OCI-LY3 (cell line): ENCODE measurements at regions not wholly inside any gene's neighbourhood (a gene's known extent, or its start where the extent isn't known, plus 50 kb on each side); places are given as distances from the start of the nearest gene placed in this dataset.

ENCODE experiments used
- H2AFZ ChIP-seq: fragments of 200-600, 300-600 bp; shearing (Covaris generic); 2 replicates; pipeline ENCODE4 v1.6.0; 2014; ENCODE audit warnings: antibody characterized with exemption, low read depth, low read length
- H3K27ac ChIP-seq: fragments of 200-600, 300-600 bp; sonication (generic); 2 replicates; pipeline ENCODE4 v1.5.1; 2014; ENCODE audit warnings: mild to moderate bottlenecking, low read length, moderate library complexity, mixed read lengths
- H3K27me3 ChIP-seq: fragments of 200-600, 300-600 bp; sonication (generic); 2 replicates; pipeline ENCODE4 v1.6.1; 2014; ENCODE audit warnings: low read depth, low read length, mixed read lengths
- H3K36me3 ChIP-seq: fragments of 200-600, 300-600 bp; sonication (generic); replicated peaks from 2 replicates; pipeline ENCODE3; 2014; ENCODE audit warnings: low read depth, low read length, mixed read lengths
- H3K4me1 ChIP-seq: fragments of 300-600, 200-600 bp; sonication (generic); 2 replicates; pipeline ENCODE4 v1.6.1; 2014; ENCODE audit warnings: low read length, mixed read lengths
- H3K4me2 ChIP-seq: fragments of 200-600, 300-600 bp; sonication (generic); 2 replicates; pipeline ENCODE4 v1.6.1; 2014; ENCODE audit warnings: low read length, mixed read lengths
- H3K4me3 ChIP-seq: fragments of 300-600, 200-600 bp; sonication (generic); 2 replicates; pipeline ENCODE4 v1.5.1; 2014; ENCODE audit warnings: antibody characterized with exemption, mild to moderate bottlenecking, low read length, moderate library complexity
- H3K79me2 ChIP-seq: fragments of 300-600, 200-600 bp; shearing (Covaris generic); 2 replicates; pipeline ENCODE4 v1.6.1; 2014; ENCODE audit warnings: mild to moderate bottlenecking, low read length, mixed read lengths
- H3K9ac ChIP-seq: fragments of 300-600, 200-600 bp; shearing (Covaris generic); 2 replicates; pipeline ENCODE4 v1.6.0; 2014; ENCODE audit warnings: mild to moderate bottlenecking, low read length, moderate library complexity
- H3K9me3 ChIP-seq: fragments of 200-600, 300-600 bp; shearing (Covaris generic); 2 replicates; pipeline ENCODE4 v1.6.1; 2014; ENCODE audit warnings: low read length, mixed read lengths; ENCODE audit not compliant: insufficient read depth
- H4K20me1 ChIP-seq: fragments of 200-600, 300-600 bp; sonication (generic); 2 replicates; pipeline ENCODE4 v1.6.1; 2016; ENCODE audit warnings: low read length, mixed read lengths; ENCODE audit not compliant: insufficient read depth
- CTCF ChIP-seq: fragments of 200-600, 300-600 bp; sonication (generic); IDR thresholded peaks from 2 replicates; pipeline ENCODE4 v1.5.1; 2014; ENCODE audit warnings: antibody characterized with exemption, low read length, low read depth
- EZH2phosphoT487 ChIP-seq: fragments of 200-600 bp; shearing (Covaris generic); IDR thresholded peaks from 2 replicates; pipeline ENCODE4 v1.6.1; 2018; ENCODE audit warnings: antibody characterized with exemption, mixed run types, low read depth

- no peaks in the 10 kb centered on the region for H3K27me3 ChIP-seq
- no peak overlapping the region for H3K9ac ChIP-seq
- H3K36me3 ChIP-seq = no peaks in the 10 kb centered on the region
- H3K4me2 ChIP-seq = no peak overlapping the region
- no peak overlapping the region for H3K4me3 ChIP-seq
- H3K27ac ChIP-seq = no peak overlapping the region
- no peaks in the 10 kb centered on the region for H4K20me1 ChIP-seq
- no peak for TF ChIP-seq CTCF
- no peak for TF ChIP-seq EZH2phosphoT487
- no peaks in the 10 kb centered on the region for H3K4me1 ChIP-seq
- no peak overlapping the region for H2AFZ ChIP-seq
- H3K79me2 ChIP-seq = no peaks in the 10 kb centered on the region
- no peaks in the 10 kb centered on the region for H3K9me3 ChIP-seq
These were observed 585.2 kb downstream of the BRD1 start for GRCh38 chr22:49242480-49242879.

DNA sequence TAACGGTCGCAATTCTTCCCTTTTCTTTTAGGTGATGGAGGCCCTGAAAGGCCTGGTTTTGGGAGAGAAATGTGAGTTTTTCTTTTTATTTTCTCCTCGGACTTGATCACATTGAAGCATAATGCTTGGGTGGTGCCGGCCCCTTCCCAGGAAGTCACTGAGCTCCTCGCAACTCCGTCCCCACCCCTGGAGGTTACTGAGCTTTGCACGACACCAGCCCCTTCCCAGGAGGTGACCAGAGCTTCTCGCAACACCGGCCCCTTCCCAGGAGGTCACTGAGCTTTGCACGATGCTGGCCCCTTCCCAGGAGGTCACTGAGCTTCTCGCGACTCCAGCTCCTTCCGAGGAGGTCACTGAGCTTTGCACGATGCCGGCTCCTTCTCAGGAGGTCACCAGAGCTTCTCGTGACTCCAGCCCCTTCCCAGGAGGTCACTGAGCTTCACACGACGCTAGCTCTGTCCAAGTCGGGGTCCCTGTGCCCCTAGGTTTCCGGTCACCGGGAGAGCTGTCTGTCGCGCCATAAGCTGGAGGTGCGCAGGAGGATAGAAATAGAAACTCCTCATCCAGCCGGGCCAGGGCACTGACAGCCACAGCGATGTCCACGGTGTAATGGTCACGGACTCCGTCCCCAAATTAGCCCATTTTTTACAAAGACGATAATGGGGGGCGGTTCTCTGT is 586.4 kb downstream of the BRD1 start:
- no peaks in the 10 kb centered on the region for H3K36me3 ChIP-seq
- H3K9ac ChIP-seq = no peak overlapping the region
- H3K4me1 ChIP-seq = no peaks in the 10 kb centered on the region
- H3K27ac ChIP-seq = no peak overlapping the region
- TF ChIP-seq CTCF (no peak), EZH2phosphoT487 (no peak)
- no peaks in the 10 kb centered on the region for H3K27me3 ChIP-seq
- H3K4me3 ChIP-seq = no peak overlapping the region
- no peak overlapping the region for H2AFZ ChIP-seq
- H3K79me2 ChIP-seq = no peaks in the 10 kb centered on the region
- H3K9me3 ChIP-seq = no peaks in the 10 kb centered on the region
- no peak overlapping the region for H3K4me2 ChIP-seq
- H4K20me1 ChIP-seq = no peaks in the 10 kb centered on the region

DNA sequence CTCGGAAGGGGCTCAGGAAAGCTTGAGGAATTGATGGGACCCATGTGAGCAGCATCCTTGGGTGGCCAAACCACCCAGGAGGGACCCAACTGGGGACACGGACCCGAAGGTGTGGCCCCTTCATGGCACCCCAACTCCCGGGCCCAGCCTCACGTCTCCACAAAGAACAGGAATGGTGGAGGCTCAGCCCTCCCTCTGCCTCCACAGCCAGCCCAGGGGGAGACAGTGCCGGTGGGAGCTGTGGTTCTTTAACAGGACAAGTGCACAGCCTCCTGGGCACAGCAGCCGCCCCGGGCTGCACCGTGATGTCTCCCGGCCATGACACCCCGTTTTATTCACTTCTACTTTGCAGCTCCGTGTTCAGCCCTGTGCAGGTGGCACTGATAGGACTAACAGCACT is 587.2 kb downstream of the BRD1 start:
- Histone ChIP-seq H3K9ac (no peak overlapping the region), H2AFZ (no peak overlapping the region), H3K4me1 (no peaks in the 10 kb centered on the region), H3K27ac (no peak overlapping the region), H4K20me1 (no peaks in the 10 kb centered on the region), H3K36me3 (no peaks in the 10 kb centered on the region), H3K9me3 (no peaks in the 10 kb centered on the region), H3K4me2 (no peak overlapping the region), H3K27me3 (no peaks in the 10 kb centered on the region), H3K79me2 (no peaks in the 10 kb centered on the region), H3K4me3 (no peak overlapping the region)
- TF ChIP-seq EZH2phosphoT487 (no peak), CTCF (no peak)

- H3K27ac ChIP-seq = no peak overlapping the region
- no peak overlapping the region for H3K4me3 ChIP-seq
- H4K20me1 ChIP-seq = no peaks in the 10 kb centered on the region
- no peaks in the 10 kb centered on the region for H3K4me1 ChIP-seq
- no peaks in the 10 kb centered on the region for H3K79me2 ChIP-seq
- H3K4me2 ChIP-seq = no peak overlapping the region
- no peak for TF ChIP-seq EZH2phosphoT487
- TF ChIP-seq CTCF = no peak
- no peak overlapping the region for H2AFZ ChIP-seq
- no peaks in the 10 kb centered on the region for H3K9me3 ChIP-seq
- H3K27me3 ChIP-seq = no peaks in the 10 kb centered on the region
- H3K36me3 ChIP-seq = no peaks in the 10 kb centered on the region
- no peak overlapping the region for H3K9ac ChIP-seq
These were observed 587.7 kb downstream of the BRD1 start for GRCh38 chr22:49240016-49240380.
